GM06990 (cell line): ENCODE measurements at regions not wholly inside any gene's neighbourhood (a gene's known extent, or its start where the extent isn't known, plus 50 kb on each side); places are given as distances from the start of the nearest gene placed in this dataset.

Experiments used
- DNase-seq: peaks from one replicate; pipeline ENCODE4 v3.0.0-alpha.2; 2011; ENCODE audit not compliant: insufficient read length; ENCODE audit errors: extremely low read depth
- H3K27me3 ChIP-seq: replicated peaks from 2 replicates; pipeline ENCODE4 v1.6.0; 2011; ENCODE audit warnings: low read length; ENCODE audit not compliant: control insufficient read depth, insufficient read depth
- H3K36me3 ChIP-seq: 2 replicates; pipeline ENCODE4 v1.5.1; 2011; ENCODE audit warnings: low read length; ENCODE audit not compliant: control insufficient read depth, insufficient read depth
- H3K4me3 ChIP-seq: replicated peaks from 2 replicates; pipeline ENCODE4 v1.5.1; 2011; ENCODE audit warnings: low read depth, mild to moderate bottlenecking, control low read depth, low read length
- CTCF ChIP-seq: IDR thresholded peaks from 2 replicates; pipeline ENCODE4 v1.5.1; 2011; ENCODE audit warnings: low read length, control low read depth, mild to moderate bottlenecking, inconsistent platforms; ENCODE audit not compliant: insufficient read depth, poor library complexity, severe bottlenecking

DNA sequence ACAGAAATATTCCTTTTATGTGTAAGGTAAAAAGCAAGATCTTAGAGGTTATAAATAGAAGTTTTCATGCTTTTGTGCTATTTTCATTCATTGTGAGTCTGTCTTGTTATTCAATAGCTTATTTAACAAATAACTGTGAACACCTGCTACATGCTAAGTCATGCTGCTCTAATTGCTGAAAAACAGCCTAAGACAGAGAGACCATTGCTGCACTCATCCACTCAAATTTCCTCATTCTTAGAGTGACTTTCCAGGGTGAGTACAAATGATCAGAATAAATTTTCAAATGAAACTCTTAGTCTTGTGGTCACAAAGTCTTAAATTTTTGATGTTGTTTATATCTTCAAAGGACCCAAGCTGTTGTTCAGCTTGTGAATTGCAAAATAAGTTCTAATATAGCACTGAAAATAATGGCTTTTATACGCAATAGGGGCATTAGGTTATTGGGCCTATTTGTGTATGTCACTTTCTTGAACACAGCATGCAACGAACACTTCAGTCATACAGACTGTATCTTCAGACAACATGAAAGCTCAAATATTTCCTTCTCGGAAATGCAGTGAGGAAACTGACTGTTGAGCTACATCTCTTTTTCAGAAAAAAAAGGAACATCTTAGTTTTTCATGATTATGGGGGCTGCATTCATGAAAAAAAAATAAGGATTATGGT lies 247.9 kb upstream of the PCDH15 start:
- no peak for TF ChIP-seq CTCF
- no peak overlapping the region for H3K4me3 ChIP-seq
- no peak for DNase-seq
- H3K27me3 ChIP-seq = no peaks in the 10 kb centered on the region
- no peaks in the 10 kb centered on the region for H3K36me3 ChIP-seq

GRCh38 chr10:55043540-55043939 lies 242.5 kb upstream of the PCDH15 start:
- no peaks in the 10 kb centered on the region for H3K36me3 ChIP-seq
- TF ChIP-seq CTCF = no peak
- H3K27me3 ChIP-seq = no peaks in the 10 kb centered on the region
- no peak overlapping the region for H3K4me3 ChIP-seq
- no peak for DNase-seq

DNA sequence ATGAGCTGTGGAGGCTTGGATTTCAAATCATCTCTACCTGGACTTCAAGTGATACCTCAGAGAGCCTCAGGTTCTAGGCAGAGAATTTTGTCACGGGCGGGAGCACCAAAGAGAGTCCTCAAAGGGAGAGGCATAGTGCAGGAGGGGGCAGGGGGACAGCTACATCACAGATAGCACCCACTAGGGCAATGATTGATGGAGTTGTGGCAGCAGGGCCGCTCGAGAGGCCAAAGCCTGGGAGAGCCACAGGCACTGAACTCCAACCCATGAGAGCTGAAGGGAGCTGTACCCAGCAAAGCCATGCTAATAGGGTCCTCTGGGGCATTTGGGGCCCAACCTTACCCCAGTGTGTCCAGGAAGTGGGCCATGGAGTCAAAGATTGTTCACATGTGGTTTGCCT lies 232.0 kb upstream of the PCDH15 start:
- no peak for DNase-seq
- no peaks in the 10 kb centered on the region for H3K36me3 ChIP-seq
- H3K4me3 ChIP-seq = no peak overlapping the region
- no peak for TF ChIP-seq CTCF
- no peaks in the 10 kb centered on the region for H3K27me3 ChIP-seq

DNA sequence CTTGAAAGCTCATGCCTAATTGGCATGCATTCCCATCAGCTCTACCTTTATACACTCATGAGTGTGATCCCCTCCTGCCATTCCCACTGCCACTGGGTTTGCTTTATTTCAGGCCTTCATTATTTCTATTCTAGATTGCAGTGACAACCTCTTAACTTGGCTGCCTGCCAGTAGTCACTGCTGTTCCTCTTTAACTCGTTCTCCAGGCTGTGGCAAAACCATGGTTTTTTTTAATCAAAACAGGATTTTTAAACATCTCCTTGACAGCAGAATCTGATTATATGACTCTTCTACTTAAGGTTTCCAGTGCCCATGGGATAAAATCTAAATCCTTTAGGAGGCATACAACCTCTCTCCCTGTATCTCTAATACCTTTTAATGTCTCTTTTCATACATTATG lies 223.7 kb upstream of the PCDH15 start:
- no peaks in the 10 kb centered on the region for H3K36me3 ChIP-seq
- no peak for TF ChIP-seq CTCF
- DNase-seq = no peak
- H3K27me3 ChIP-seq = no peaks in the 10 kb centered on the region
- no peak overlapping the region for H3K4me3 ChIP-seq

GRCh38 chr10:55019439-55019838 lies 218.4 kb upstream of the PCDH15 start:
- Histone ChIP-seq H3K4me3 (no peak overlapping the region), H3K36me3 (no peaks in the 10 kb centered on the region), H3K27me3 (no peaks in the 10 kb centered on the region)
- no peak for TF ChIP-seq CTCF
- no peak for DNase-seq

DNA sequence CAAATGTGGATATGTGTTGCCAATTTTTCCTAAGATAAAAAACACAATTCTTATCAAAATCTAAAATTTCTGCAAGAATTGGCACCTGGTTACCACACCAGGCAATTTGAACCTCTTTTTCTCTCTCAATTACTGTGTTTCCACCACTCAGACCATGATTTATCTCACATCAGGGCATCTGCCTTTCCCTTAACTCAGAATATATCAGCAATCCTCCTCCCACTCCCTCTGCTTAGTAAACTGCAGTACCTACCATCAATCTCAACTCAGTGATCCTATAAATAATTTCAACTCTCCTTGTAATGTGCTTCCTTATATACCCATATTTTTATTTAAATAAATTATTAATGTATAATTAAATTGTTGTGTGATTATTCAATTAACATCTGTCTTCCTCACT lies 212.3 kb upstream of the PCDH15 start:
- no peak for TF ChIP-seq CTCF
- H3K36me3 ChIP-seq = no peaks in the 10 kb centered on the region
- H3K27me3 ChIP-seq = no peaks in the 10 kb centered on the region
- H3K4me3 ChIP-seq = no peak overlapping the region
- no peak for DNase-seq
